ENCODE measurements at regions not wholly inside any gene's neighbourhood (a gene's known extent, or its start where the extent isn't known, plus 50 kb on each side); places are given as distances from the start of the nearest gene placed in this dataset.

- intact Hi-C loops (cut with micrococcal nuclease; ENCODE audit: unreplicated experiment) = no loop called here
- TF ChIP-seq EZH2 (IDR thresholded peaks at IDR 0.05; ENCODE audit: low read depth) (no peak), CTCF (conservative IDR thresholded peaks at IDR 0.05) (peak; percentile 66)
- Histone ChIP-seq H3K4me3 (no peak overlapping the region), H3K4me2 (no peak overlapping the region), H3K9me2 (ENCODE audit: insufficient read depth) (no peaks in the 10 kb centered on the region), H3K9me3 (ENCODE audit: insufficient read depth, low read depth) (no peaks in the 10 kb centered on the region), H3F3A (ENCODE audit: insufficient read depth, low read depth) (no peaks in the 10 kb centered on the region), H3K79me2 (ENCODE audit: low read depth) (no peaks in the 10 kb centered on the region), H2AFZ (no peak overlapping the region), H3K27ac (no peak overlapping the region), H3K27me3 (ENCODE audit: insufficient read depth, low read depth) (peaks cover 70% of the 10 kb centered on the region), H3K36me3 (ENCODE audit: low read depth) (no peaks in the 10 kb centered on the region), H3K4me1 (replicated peaks; ENCODE audit: insufficient read depth) (no peaks in the 10 kb centered on the region), H4K20me1 (ENCODE audit: insufficient read depth) (no peaks in the 10 kb centered on the region)
- ChIA-PET POLR2A (ENCODE audit: unreplicated experiment) (no interaction called here), CTCF (no interaction called here)
- peak in 1 of 2 experiments; percentile 17 for DNase-seq
- no TSS peak for BruUV-seq (replicated peaks)
Measured at GRCh38 chr1:38489844-38490270, 369.7 kb downstream of the RRAGC start.

GRCh38 chr1:38488162-38488898 is 371.2 kb downstream of the RRAGC start:
- BruUV-seq (replicated peaks) = no TSS peak

GRCh38 chr1:38487396-38487795 is 372.2 kb downstream of the RRAGC start:
- Histone ChIP-seq H3K9me3 (ENCODE audit: insufficient read depth, low read depth) (no peaks in the 10 kb centered on the region), H3K4me2 (no peak overlapping the region), H4K20me1 (ENCODE audit: insufficient read depth) (no peaks in the 10 kb centered on the region), H3K4me1 (replicated peaks; ENCODE audit: insufficient read depth) (no peaks in the 10 kb centered on the region), H2AFZ (no peak overlapping the region), H3K79me2 (ENCODE audit: low read depth) (no peaks in the 10 kb centered on the region), H3K36me3 (ENCODE audit: low read depth) (no peaks in the 10 kb centered on the region), H3K27me3 (ENCODE audit: insufficient read depth, low read depth) (peaks cover 59% of the 10 kb centered on the region), H3K27ac (no peak overlapping the region), H3K9me2 (ENCODE audit: insufficient read depth) (no peaks in the 10 kb centered on the region), H3K4me3 (no peak overlapping the region), H3F3A (ENCODE audit: insufficient read depth, low read depth) (no peaks in the 10 kb centered on the region)
- no peak for TF ChIP-seq EZH2 (IDR thresholded peaks at IDR 0.05; ENCODE audit: low read depth)
- TF ChIP-seq CTCF (conservative IDR thresholded peaks at IDR 0.05) = no peak
- ChIA-PET POLR2A (ENCODE audit: unreplicated experiment) (no interaction called here), CTCF (no interaction called here)
- DNase-seq = no peak
- intact Hi-C loops (cut with micrococcal nuclease; ENCODE audit: unreplicated experiment) = no loop called here
- no TSS peak for BruUV-seq (replicated peaks)

More at GRCh38 chr1:38488162-38488898, 371.2 kb downstream of the RRAGC start:
- Histone ChIP-seq H3K79me2 (ENCODE audit: low read depth) (no peaks in the 10 kb centered on the region), H3K4me2 (no peak overlapping the region), H4K20me1 (ENCODE audit: insufficient read depth) (no peaks in the 10 kb centered on the region), H3K27me3 (ENCODE audit: insufficient read depth, low read depth) (peaks cover 69% of the 10 kb centered on the region), H3K27ac (no peak overlapping the region), H3K4me1 (replicated peaks; ENCODE audit: insufficient read depth) (no peaks in the 10 kb centered on the region), H3K4me3 (no peak overlapping the region), H3K36me3 (ENCODE audit: low read depth) (no peaks in the 10 kb centered on the region), H3F3A (ENCODE audit: insufficient read depth, low read depth) (no peaks in the 10 kb centered on the region), H3K9me3 (ENCODE audit: insufficient read depth, low read depth) (no peaks in the 10 kb centered on the region), H3K9me2 (ENCODE audit: insufficient read depth) (no peaks in the 10 kb centered on the region), H2AFZ (no peak overlapping the region)
- CTCF ChIA-PET = no interaction called here
- TF ChIP-seq CTCF (conservative IDR thresholded peaks at IDR 0.05) (no peak), EZH2 (IDR thresholded peaks at IDR 0.05; ENCODE audit: low read depth) (no peak)
- POLR2A ChIA-PET (ENCODE audit: unreplicated experiment) = no interaction called here
- intact Hi-C loops (cut with micrococcal nuclease; ENCODE audit: unreplicated experiment) = no loop called here
- no peak for DNase-seq

Data from PC-9 (cell line).